ENCODE measurements at regions not wholly inside any gene's neighbourhood (a gene's known extent, or its start where the extent isn't known, plus 50 kb on each side); places are given as distances from the start of the nearest gene placed in this dataset.
A peak's percentile ranks its signal among the peaks of the same experiment; 100 is the strongest.

- DNase-seq, result no peak
Observed at GRCh38 chr3:95037927-95038326, 975.1 kb downstream of the NSUN3 start.

- no peak for DNase-seq
Observed at GRCh38 chr3:95044101-95044500, 981.2 kb downstream of the NSUN3 start.

- no peak for DNase-seq
Observed at GRCh38 chr3:95048564-95048963, 985.7 kb downstream of the NSUN3 start.

GRCh38 chr3:95049841-95050240 lies 987.0 kb downstream of the NSUN3 start:
- DNase-seq, result no peak

DNA sequence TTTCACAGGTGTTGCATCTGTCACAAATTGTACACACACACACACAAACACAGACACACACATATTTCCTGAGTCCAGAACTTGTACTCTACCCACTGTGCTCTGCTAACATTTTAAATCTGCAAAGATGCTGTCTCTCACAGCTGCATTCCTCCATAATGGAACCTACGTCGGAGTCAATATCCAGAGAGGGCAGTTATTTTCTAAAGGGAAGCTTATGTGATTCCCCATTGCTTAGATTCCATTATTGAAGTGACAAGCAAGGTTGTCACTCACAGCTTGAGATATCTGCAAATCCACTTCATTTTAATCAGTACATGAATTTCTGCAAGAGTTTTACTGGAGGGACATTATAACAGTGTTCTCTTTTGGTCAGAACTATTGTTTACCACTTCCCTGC lies 992.4 kb downstream of the NSUN3 start:
- DNase-seq, result no peak

DNA sequence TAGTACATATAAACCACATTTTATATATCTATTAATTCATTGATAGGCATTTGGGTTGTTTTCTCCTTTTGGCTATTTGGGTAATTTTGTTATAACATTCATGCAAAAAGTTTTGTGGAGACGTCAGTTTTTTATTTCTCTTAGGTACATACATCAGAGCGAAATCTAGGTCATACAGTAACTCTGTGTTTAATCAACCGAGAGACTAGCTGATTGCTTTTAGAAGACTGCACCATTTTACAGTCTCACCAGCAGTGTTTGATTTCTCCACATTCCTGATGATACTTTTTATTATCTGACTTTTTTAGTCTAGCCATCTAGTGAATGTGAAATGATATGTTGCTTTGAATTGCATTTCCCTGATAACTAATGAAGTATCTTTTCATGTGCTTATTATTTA lies 1019.3 kb downstream of the NSUN3 start:
- DNase-seq, result no peak

- no peak for DNase-seq
Observed at GRCh38 chr3:95084738-95085137, 1021.9 kb downstream of the NSUN3 start.

DNA sequence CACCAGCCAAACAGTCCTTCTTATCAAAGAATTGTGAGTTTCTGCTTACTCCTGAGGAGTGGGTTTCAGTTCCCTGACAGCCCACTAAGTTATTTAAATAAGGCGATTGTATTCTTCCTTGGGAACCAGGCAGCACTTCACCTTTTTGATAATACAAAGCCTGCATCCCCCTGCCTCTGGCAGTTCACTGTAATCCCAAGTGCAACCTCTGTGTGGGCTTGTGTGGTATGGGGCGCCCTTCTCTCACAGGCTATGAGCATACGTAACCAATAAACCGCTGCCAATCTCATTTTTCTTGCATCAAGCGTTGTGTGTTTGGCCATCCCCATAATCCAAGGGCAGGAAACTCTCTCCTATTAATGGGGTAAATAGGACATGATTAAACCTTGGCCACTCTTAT lies 1025.6 kb downstream of the NSUN3 start:
- no peak for DNase-seq

DNA sequence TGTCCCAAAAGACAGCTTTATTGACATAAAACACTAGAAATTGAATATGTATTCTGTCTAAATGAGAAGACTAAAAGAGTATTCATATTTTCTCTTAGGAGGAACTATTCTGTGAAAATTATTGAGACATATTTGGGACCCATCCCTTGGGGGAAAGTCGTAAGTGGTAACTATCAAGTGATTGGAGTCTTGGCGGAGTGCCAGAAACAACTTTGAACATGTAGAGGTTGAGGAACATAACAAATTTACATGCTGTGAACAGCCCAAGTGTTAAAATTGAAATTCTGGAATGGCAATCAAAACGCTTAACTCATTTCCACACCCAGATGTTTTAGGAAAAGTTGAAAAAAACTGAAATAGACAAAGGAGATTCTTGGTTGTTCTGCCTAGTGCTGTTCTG lies 1034.6 kb downstream of the NSUN3 start:
- DNase-seq, result peak in 1 of 2 experiments; percentile 1

DNA sequence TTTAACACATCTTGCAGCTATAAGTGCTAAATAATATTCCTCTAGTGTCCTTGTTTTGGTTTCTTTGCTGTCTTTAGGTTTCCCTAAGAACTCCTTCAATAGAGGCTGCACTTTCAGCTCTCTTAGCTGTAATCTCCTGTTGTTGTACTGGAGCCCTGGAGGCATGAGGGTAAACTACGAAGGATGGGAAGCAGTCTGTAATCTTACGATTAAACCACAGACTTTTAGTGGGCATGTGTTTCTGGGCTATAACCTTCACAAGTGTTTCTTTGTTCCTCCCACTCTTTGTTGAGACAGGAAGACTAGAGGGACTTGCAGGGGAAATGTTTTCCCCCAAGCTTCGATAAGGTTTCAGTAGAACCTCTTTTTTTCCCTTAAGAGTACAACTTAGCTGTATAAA lies 1058.1 kb downstream of the NSUN3 start:
- no peak for DNase-seq

- DNase-seq, result no peak
Observed at GRCh38 chr3:95123104-95123503, 1060.2 kb downstream of the NSUN3 start.

DNA sequence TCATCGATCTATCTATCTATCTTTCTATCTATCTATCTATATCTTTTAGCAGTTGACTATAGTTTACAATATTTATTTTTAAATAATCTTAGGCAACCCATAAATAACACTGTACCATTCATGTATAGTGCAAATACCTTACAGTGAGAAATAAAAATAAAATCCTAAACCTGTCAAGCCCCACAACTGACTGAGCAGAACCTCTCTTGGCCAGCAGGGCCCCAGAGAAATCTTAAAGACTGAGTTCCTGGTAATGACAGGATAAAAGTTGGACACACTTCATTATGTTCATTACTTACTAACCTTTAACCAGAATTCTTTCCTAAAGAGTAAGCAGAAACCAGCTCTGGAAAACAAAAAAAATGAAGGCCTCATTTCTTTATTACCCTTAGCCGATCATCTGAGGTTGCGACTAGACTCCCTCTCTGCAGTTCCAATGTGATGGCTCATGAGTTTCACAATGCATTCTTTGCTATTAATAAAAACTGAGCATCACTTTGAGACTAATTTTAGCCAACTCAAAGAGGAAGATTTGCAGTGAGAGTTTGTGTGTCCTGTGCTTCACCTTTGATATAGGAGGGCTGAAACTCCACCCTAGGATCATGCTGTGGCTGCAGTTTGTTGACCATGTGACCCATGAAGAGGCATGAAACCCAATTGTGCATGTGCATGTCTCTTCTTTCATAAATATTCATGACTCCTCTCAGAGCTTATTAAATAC lies 1072.0 kb downstream of the NSUN3 start:
- DNase-seq, result no peak

DNA sequence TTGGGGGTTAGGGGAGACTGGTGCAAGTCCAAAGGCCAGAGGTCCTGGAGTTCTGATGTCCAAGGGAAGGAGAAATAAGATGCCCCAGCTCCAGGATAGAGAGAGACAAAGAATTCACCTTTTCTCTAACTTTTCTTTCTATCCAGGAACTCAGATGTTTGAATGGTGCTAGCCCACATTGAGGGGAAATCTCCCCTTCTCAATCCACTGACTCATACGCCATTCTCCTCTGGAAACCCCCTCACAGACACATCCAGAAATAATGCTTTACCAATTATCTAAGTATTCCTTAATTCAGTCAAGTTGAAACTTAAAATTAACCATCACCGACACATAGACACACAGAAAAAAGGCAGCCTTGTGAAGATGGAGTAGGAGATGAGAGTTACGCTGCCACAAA lies 1085.2 kb downstream of the NSUN3 start:
- DNase-seq, result no peak

DNA sequence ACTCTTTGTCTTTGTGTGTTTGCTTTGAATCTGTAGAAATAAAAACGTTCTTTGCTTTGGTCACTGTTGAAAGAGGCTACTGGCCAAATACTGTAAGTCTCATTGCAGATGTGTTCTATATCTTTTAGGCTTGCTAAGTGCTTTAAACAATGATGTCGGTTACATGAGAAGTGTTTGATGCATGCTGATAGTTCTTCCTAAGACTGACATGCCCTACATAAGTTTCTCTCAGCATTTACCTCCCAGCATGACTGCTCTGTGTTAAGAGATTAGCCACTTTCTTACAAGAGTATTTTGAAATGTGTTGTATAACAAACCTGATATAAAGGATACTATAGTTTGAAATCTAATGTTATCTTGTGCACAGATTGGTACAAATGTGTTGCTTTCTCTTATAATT lies 1088.7 kb downstream of the NSUN3 start:
- DNase-seq, result no peak

GRCh38 chr3:95154766-95155165 lies 1091.9 kb downstream of the NSUN3 start:
- peak; percentile 48 to 49 for DNase-seq

GRCh38 chr3:95162794-95163193 lies 1099.9 kb downstream of the NSUN3 start:
- no peak for DNase-seq

DNA sequence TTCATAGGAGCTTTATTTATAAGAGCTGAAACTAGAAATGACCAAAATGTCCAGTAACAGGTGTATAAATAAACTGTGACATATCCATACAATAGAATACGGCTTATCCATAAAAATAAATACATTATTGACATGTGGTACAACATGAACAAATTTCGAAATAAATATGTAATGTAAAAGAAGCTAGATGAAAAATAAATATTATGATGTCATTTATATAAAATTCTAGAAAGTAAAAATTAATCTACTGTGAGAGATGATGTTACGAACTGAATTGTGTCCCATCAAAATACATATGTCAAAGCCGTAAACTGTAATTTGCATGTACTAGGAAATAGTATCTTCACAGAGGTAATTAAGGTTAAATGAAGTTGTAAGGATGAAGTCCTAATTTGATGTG lies 1104.9 kb downstream of the NSUN3 start:
- no peak for DNase-seq

DNA sequence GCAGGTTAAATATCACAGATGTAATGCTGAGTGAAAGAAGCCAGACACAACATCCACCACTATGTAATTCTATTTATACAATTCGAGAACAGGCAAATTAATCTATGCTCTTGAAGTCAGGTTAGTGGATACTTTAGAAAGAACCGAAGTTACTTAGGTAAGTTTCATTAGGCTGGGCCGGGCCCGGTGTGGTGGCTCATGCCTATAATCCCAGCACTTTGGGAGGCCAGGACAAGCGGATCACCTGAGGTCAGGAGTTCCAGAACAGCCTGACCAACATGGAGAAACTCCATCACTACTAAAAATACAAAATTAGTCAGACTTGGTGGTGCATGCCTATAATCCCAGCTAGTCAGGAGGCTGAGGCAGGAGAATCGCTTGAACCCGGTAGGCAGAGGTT lies 1105.7 kb downstream of the NSUN3 start:
- DNase-seq, result no peak

DNA sequence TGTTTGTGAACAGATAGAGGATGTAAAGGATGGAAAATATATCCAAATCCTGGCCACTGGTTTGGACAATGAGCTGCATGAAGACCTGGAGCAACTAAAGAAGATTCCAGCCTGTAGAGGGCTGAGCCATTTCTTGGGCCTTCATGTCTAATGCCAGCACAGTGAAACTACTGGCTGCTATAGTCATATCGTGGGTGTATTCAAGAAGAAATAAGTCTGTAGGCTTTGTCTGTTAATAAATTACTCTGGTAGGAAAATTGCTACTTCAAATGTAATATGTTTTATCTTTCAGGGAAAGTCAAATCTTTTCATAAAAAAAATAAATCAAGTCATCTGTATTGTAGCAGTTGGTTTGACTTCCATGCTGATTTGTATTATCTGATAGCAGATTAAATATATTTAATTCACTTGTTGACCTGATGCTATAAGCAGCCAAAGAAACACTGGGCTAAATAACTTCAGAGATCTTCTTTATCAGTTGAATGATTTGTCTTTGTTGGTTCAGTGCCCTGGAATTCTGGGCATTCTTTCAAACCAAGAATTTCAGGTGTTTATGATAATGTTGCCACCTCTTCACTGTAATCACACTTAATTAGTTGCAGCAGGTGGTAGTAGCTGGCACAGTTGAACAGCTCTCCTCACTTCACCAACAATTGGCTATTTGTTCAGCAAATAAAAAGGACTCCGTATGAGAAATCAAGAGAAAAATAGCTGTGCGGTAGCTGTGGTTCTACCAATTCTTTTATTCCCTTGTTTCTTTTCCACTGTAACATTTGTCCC lies 1109.5 kb downstream of the NSUN3 start:
- DNase-seq, result peak; percentile 27 to 37

- DNase-seq, result no peak
Observed at GRCh38 chr3:95177096-95177495, 1114.2 kb downstream of the NSUN3 start.

- no peak for DNase-seq
Observed at GRCh38 chr3:95184038-95184437, 1121.2 kb downstream of the NSUN3 start.

GRCh38 chr3:95189348-95189747 lies 1126.5 kb downstream of the NSUN3 start:
- DNase-seq, result no peak

GRCh38 chr3:95197661-95198060 lies 1134.8 kb downstream of the NSUN3 start:
- DNase-seq, result no peak

DNA sequence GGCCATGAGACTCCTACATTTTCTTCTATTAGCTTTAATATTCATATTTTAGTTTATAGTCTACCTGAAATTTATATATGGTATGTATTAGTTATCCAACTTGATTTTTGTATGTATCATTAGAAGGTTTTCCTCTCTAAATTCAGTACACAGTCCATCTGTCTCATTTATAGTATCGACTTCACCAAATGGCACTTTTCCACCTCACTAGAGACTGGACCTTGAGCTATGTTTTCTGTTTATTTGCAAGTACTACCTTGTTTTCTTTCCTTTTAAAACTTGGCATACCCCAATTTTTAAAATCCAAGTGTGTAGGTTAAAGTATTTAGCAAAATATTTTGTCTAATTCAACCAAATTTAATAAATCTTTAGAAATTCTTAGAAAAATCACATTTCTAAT lies 1137.5 kb downstream of the NSUN3 start:
- no peak for DNase-seq

DNA sequence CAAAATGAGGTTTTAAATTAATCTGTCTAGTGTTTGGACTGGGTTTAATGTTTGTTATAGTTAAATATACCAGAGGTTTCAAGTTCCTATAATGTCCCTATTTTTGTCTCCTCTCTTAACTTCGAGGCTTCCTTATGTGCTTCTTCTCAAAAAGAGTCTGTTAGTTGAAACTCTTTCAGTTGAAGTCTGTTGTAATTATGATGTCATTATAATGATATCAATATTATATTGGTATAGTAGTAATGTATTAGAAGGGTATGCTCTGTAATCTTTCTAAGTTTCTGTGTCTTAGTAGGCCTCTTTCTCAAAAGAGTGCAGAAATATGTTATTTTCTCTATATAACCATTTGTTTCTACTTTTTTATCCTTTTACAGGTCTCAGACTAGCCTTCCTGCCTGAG lies 1148.0 kb downstream of the NSUN3 start:
- DNase-seq, result no peak
